ENCODE measurements at regions not wholly inside any gene's neighbourhood (a gene's known extent, or its start where the extent isn't known, plus 50 kb on each side); places are given as distances from the start of the nearest gene placed in this dataset.

DNA sequence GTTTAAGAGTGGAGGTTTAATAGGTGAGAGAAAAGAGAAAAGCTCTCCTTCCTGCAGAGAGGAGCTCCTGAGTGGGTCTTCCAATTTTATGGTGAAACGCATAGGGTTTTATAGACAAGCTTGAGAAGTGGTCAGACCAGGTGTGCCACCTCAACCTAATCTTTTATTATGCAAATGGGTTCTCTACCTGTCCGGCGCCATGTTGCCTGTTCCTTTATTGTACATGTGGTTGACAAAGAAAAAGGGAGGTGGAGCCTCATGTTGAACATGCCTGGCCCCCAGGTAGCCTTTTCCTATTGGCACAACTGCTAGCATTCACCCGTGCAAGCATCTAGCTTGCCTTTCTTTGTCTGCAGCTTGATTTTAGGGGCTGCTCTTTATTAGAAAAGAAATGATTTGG is 115.9 kb upstream of the F13A1 start:
- no peak for TF ChIP-seq EZH2phosphoT487 (IDR thresholded peaks at IDR 0.05; ENCODE audit: borderline replicate concordance, low read length)
- TF ChIP-seq, protein P1, sequence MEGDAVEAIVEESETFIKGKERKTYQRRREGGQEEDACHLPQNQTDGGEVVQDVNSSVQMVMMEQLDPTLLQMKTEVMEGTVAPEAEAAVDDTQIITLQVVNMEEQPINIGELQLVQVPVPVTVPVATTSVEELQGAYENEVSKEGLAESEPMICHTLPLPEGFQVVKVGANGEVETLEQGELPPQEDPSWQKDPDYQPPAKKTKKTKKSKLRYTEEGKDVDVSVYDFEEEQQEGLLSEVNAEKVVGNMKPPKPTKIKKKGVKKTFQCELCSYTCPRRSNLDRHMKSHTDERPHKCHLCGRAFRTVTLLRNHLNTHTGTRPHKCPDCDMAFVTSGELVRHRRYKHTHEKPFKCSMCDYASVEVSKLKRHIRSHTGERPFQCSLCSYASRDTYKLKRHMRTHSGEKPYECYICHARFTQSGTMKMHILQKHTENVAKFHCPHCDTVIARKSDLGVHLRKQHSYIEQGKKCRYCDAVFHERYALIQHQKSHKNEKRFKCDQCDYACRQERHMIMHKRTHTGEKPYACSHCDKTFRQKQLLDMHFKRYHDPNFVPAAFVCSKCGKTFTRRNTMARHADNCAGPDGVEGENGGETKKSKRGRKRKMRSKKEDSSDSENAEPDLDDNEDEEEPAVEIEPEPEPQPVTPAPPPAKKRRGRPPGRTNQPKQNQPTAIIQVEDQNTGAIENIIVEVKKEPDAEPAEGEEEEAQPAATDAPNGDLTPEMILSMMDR (IDR thresholded peaks at IDR 0.05; ENCODE audit: low read depth, low read length, poor library complexity, severe bottlenecking): no peak
- H3K27ac ChIP-seq (ENCODE audit: low read depth, low read length): no peak overlapping the region

GRCh38 chr6:6436946-6437345 is 116.5 kb upstream of the F13A1 start:
- Histone ChIP-seq H3K36me3 (ENCODE audit: control insufficient read depth, low read length) (no peaks in the 10 kb centered on the region), H3K4me1 (ENCODE audit: control insufficient read depth, low read length) (no peaks in the 10 kb centered on the region), H4K20me1 (ENCODE audit: control insufficient read depth, insufficient read depth, low read depth, low read length) (no peaks in the 10 kb centered on the region), H3K4me2 (ENCODE audit: low read length) (no peak overlapping the region), H3F3A (ENCODE audit: control insufficient read depth, insufficient read depth) (no peaks in the 10 kb centered on the region), H3K79me2 (ENCODE audit: control insufficient read depth, low read length) (no peaks in the 10 kb centered on the region), H3K4me3 (ENCODE audit: low read length) (no peak overlapping the region), H3K9me2 (replicated peaks; ENCODE audit: control insufficient read depth, low read length) (no peaks in the 10 kb centered on the region), H3K27me3 (ENCODE audit: control insufficient read depth, low read length) (no peaks in the 10 kb centered on the region), H3K9me3 (ENCODE audit: control insufficient read depth, insufficient read depth, low read length) (no peaks in the 10 kb centered on the region), H3K27ac (ENCODE audit: low read depth, low read length) (no peak overlapping the region)
- TF ChIP-seq EZH2phosphoT487 (IDR thresholded peaks at IDR 0.05; ENCODE audit: borderline replicate concordance, low read length): no peak
- TF ChIP-seq, protein P1 (IDR thresholded peaks at IDR 0.05; ENCODE audit: low read depth, low read length, poor library complexity, severe bottlenecking): no peak

More for the DNA sequence above, 115.9 kb upstream of the F13A1 start:
- H3K27me3 ChIP-seq (ENCODE audit: control insufficient read depth, low read length): no peaks in the 10 kb centered on the region
- H3K4me2 ChIP-seq (ENCODE audit: low read length): no peak overlapping the region
- no peaks in the 10 kb centered on the region for H3K9me2 ChIP-seq (replicated peaks; ENCODE audit: control insufficient read depth, low read length)
- H3F3A ChIP-seq (ENCODE audit: control insufficient read depth, insufficient read depth): no peaks in the 10 kb centered on the region
- H3K36me3 ChIP-seq (ENCODE audit: control insufficient read depth, low read length): no peaks in the 10 kb centered on the region
- H3K4me1 ChIP-seq (ENCODE audit: control insufficient read depth, low read length): no peaks in the 10 kb centered on the region
- no peaks in the 10 kb centered on the region for H3K9me3 ChIP-seq (ENCODE audit: control insufficient read depth, insufficient read depth, low read length)
- no peaks in the 10 kb centered on the region for H3K79me2 ChIP-seq (ENCODE audit: control insufficient read depth, low read length)
- H3K4me3 ChIP-seq (ENCODE audit: low read length): no peak overlapping the region
- H4K20me1 ChIP-seq (ENCODE audit: control insufficient read depth, insufficient read depth, low read depth, low read length): no peaks in the 10 kb centered on the region

DNA sequence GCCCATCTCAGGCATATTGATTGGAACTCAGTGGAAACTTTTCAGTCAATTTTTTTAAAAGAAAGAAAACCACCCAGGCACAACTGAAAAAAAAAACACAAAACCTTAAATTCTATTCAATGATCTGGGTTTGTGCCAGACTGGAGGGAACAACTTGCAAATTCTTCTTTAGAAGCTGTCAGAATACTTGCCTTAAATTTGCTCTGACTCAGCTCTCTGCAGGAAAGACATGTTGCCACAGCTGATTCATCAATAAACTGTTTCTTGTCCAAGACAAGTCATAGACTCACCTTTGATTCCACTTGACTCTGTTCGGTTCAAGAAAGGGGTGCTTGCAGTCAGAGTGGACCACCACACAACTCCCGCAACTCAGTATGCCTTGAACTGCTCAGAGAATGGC is 117.8 kb upstream of the F13A1 start:
- Histone ChIP-seq H3K4me3 (ENCODE audit: low read length) (no peak overlapping the region), H3K79me2 (ENCODE audit: control insufficient read depth, low read length) (no peaks in the 10 kb centered on the region)

More for the DNA sequence above, 117.8 kb upstream of the F13A1 start:
- no peaks in the 10 kb centered on the region for H3K9me2 ChIP-seq (replicated peaks; ENCODE audit: control insufficient read depth, low read length)
- no peaks in the 10 kb centered on the region for H4K20me1 ChIP-seq (ENCODE audit: control insufficient read depth, insufficient read depth, low read depth, low read length)
- H3K27me3 ChIP-seq (ENCODE audit: control insufficient read depth, low read length): no peaks in the 10 kb centered on the region
- H3K4me1 ChIP-seq (ENCODE audit: control insufficient read depth, low read length): no peaks in the 10 kb centered on the region
- no peak overlapping the region for H3K4me2 ChIP-seq (ENCODE audit: low read length)
- H3K36me3 ChIP-seq (ENCODE audit: control insufficient read depth, low read length): no peaks in the 10 kb centered on the region
- no peak overlapping the region for H3K27ac ChIP-seq (ENCODE audit: low read depth, low read length)
- no peaks in the 10 kb centered on the region for H3F3A ChIP-seq (ENCODE audit: control insufficient read depth, insufficient read depth)
- TF ChIP-seq EZH2phosphoT487 (IDR thresholded peaks at IDR 0.05; ENCODE audit: borderline replicate concordance, low read length): no peak
- TF ChIP-seq, protein P1 (IDR thresholded peaks at IDR 0.05; ENCODE audit: low read depth, low read length, poor library complexity, severe bottlenecking): no peak
- H3K9me3 ChIP-seq (ENCODE audit: control insufficient read depth, insufficient read depth, low read length): no peaks in the 10 kb centered on the region
